GM18870 (cell line): ENCODE measurements at regions not wholly inside any gene's neighbourhood (a gene's known extent, or its start where the extent isn't known, plus 50 kb on each side); places are given as distances from the start of the nearest gene placed in this dataset.
"Not testable (repeated sequence)": the region's sequence is repeated elsewhere in the genome, so short reads cannot be mapped to it uniquely, and the experiment has no call there.

ENCODE experiments used
- ATAC-seq: cut with Tn5 transposase; IDR thresholded peaks from one replicate; pipeline ENCODE4 v1.9.1; 2021; ENCODE audit warnings: moderate library complexity; ENCODE audit not compliant: unreplicated experiment

DNA sequence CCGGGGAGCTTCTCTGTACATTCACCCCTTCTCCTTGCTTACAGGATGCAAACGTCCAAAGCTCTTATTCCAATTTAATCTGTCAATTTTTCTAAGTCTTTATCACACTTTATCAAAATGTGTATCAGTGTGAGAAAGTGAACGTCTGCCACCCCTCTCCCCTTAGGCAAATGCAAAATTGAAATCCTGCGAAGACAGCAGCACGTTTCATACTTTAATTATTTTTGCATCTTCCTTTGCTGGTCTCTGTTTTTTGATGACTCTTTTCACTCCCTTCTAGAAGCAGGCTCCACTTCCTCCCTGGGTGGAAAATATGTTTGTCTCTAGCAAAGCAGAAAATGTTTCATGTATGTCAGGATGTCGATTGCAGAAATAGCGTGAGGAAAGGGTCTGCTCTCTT is 576.5 kb upstream of the BRINP1 start:
- no peak for ATAC-seq

DNA sequence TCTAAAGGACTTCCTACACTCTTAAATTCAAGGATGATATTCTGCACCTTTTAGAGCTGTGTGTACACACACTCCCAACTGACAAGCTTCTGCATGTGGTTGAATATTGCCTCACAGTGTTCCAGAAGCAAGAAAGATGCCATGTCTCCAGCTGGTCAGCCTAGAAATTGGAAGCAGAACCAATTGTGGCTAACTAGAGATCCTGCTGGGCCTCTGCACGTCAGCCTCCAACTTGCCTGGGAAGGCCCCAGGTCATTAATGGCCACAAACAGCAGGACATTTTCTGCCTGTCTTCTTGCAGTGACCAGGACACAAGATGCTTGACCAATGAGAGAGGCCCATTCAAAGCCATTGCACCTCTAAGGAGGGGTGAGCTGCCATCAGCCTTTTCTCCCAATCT is 571.9 kb upstream of the BRINP1 start:
- no peak for ATAC-seq

GRCh38 chr9:119938871-119939270 is 569.6 kb upstream of the BRINP1 start:
- ATAC-seq = no peak

DNA sequence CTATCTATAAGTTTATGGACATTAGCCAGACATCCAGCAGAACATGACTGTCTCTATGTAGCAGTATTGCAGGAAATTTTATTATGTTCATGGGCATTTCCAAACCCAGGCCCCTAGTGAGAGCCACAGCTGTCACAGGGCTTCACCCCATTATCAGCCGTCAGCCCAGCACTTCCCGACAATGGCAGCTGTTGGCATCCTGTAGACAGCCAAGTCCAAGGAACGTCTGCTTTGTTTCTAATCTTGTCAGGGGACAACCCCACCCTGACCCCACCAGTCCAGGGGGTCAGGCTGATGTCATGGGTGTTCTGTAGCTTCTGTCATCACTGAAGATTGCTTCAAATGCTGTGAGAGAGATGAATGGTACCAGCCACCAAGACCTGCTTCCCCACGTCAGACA is 565.3 kb upstream of the BRINP1 start:
- no peak for ATAC-seq

DNA sequence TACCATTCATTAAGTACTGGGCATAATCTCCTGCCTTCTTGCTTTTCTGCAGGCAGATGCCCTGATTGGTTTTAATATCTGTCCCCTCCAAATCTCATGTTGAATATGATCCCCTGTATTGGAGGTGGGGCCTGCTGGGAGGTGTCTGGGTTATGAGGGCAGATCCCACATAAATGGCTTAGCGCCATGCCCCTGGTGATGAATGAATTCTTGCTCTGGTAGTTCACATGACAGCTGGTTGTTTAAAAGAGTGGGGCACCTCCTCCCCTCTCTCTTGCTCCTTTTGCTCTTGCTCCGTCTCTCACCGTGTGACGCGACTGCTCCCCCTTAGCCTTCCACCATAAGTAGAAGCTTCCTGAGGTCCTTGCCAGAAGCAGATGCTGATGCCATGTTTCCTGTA is 564.0 kb upstream of the BRINP1 start:
- ATAC-seq = no peak

GRCh38 chr9:119924736-119925135 is 555.5 kb upstream of the BRINP1 start:
- no peak for ATAC-seq

- ATAC-seq = no peak
Measured at GRCh38 chr9:119917175-119917574, 547.9 kb upstream of the BRINP1 start.

GRCh38 chr9:119907056-119907455 is 537.8 kb upstream of the BRINP1 start:
- ATAC-seq = no peak

- ATAC-seq = no peak
Measured at GRCh38 chr9:119905724-119906123, 536.5 kb upstream of the BRINP1 start.

GRCh38 chr9:119903851-119904250 is 534.6 kb upstream of the BRINP1 start:
- no peak for ATAC-seq

- no peak for ATAC-seq
Measured at GRCh38 chr9:119902611-119903010, 533.4 kb upstream of the BRINP1 start.

DNA sequence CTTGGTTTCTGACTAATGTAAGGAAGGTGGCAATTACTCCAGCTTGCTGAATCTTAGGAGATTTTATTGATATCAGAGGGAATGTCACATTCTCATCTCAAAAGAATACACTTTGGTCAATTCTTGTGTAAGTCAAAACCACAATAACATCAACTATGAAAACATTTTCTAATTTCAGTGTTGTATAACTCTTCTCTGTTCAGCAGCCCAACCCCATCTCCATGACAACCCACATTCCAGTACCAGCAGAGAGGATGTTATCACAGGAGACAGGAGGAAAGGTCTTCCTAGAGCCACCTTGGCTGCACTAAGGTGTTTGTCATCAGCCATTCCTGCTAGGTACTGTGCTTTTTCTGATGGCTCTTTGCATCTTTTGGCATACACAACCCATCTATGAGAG is 529.1 kb upstream of the BRINP1 start:
- no peak for ATAC-seq

DNA sequence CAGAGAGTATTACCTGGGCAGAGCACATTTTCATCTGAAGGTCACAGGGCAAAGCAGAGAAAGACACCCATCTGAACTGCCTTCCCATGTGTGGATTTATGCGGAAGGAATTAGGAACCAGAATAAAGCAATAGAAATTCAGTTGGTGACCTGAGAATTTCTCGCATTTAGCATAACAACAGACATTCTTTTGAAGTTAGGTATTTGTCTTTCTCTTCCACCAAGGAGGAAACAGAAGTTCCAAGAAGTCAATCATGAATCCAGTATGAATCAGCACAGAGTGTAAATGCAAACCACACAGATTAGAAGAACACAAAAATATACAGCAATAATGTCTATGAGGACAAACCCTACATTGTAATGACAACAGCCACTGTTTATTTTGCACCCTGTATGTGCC is 515.2 kb upstream of the BRINP1 start:
- ATAC-seq = no peak

DNA sequence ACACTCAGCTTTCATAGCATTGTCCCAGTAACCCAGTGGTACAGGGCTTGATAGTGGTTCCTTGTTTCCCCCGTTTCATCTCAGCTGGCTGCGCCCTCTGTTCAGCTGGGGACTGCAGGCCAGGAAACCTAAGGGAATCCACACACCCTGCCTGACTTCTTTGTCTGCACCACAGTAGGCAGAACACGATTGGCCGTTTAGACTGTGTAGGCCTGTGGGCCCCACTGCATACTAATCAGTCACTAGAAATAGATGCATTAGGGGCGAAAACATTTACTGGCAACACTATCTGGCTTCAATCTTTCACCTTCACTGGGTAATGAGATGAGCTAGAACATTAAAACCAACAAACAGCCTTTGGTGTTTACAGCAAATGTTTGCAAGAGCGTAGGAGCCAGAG is 512.7 kb upstream of the BRINP1 start:
- no peak for ATAC-seq

DNA sequence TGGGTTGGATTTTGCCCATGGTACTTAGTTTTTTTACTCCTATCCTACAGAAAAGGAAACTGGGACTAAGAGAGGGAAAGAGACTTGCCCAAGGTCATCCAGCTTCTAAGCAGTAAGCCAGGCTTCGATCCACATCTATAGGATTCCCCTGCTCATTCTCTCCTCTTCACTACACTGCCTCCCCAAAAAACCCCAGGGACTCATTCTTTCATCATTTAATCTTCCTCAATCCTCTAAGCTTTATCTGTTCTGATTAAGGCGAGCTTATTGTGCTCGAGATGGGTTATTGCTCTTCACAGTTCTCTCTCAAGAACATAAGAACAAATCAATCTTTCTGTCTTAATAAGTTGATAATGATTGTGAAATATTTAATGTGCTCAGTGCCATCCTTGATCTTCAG is 511.1 kb upstream of the BRINP1 start:
- no peak for ATAC-seq

DNA sequence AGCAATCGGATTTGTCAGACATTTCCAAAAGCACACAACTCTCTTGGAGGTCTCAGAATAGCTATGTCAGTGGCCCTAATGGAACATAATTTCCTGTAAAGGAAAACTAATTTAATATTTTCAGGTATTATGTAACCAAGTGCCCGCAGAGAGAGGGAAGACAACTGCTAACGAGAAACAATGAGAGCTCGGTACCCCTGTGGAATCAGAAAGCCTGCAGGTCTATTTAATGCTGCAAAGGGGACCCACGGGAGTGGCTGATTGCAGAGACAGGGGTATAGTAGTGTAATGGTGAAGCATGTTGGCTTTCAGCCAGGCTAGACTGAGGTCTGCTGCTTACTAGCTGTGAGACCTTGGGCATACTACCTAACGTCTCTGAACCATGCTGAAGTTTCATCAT is 508.1 kb upstream of the BRINP1 start:
- ATAC-seq = no peak

DNA sequence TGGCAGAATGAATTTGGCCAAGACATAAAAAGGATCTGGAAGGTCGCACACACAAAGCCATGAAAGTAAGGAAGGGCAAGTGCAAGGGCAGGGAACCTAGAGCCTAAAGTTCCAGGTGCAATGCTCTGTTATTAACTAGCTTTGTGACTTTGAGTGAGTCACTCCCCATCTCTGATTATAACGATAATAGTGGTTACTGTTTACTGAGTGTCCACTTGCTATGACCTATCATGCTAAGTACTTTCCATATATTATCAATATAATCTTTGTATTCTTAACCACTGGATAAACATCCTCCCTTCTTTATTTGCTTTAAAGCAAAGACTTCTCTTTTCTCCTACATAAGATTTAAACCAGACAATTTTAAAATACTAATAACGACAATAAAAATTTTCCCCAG is 504.6 kb upstream of the BRINP1 start:
- no peak for ATAC-seq

DNA sequence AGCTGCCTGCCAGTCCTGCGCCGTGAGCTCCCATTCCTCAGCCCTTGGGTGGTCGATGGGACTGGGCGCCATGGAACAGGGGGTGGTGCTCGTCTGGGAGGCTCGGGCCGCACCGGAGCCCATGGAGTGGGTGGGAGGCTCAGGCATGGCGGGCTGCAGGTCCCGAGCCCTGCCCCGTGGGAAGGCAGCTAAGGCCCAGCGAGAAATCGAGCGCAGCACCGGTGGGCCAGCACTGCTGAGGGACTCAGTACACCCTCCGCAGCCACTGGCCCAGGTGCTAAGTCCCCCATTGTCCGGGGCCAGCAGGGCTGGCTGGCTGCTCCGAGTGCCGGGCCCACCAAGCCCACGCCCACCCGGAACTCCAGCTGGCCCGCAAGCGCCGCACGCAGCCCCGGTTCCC is 501.0 kb upstream of the BRINP1 start:
- not testable (repeated sequence) for ATAC-seq

DNA sequence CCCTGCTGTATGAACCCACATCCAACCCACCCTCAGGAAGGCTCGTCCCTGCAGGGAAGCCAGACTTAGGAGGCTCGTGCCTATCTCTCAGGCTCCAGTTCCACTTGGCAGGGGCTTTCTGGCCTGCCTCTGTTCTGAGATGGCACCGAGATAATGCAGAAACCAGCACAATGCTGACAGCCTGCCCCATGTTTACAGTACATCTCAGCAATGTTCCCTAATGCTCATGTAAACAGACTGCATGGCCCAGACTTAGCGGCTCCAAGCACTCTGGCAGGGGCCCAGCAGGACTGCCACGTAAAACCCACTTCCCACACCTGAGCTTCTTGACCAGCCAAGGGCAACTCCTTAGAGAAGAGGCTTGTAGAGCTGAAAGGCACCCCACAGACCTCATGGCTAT is 499.5 kb upstream of the BRINP1 start:
- ATAC-seq = no peak

DNA sequence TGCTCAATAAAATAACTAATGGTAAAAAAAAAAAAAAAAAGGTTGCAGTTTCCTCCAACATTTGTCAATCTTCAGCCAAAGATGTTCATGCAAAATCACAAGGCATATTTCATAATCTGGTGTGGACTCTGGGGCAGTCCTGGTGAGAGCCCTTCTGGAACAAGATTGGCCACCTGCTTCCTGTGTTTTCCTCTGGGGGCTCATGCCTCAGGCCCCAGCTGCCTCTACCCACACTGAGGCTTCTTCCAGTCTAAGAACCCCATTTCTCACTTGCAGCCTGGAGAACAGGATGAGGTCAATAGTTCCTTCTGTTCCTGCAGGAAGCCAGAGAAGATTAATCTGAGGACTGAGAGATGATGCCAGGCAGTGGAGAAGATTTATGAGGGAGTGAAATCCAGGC is 492.6 kb upstream of the BRINP1 start:
- no peak for ATAC-seq

GRCh38 chr9:119859128-119859527 is 489.9 kb upstream of the BRINP1 start:
- ATAC-seq = no peak

DNA sequence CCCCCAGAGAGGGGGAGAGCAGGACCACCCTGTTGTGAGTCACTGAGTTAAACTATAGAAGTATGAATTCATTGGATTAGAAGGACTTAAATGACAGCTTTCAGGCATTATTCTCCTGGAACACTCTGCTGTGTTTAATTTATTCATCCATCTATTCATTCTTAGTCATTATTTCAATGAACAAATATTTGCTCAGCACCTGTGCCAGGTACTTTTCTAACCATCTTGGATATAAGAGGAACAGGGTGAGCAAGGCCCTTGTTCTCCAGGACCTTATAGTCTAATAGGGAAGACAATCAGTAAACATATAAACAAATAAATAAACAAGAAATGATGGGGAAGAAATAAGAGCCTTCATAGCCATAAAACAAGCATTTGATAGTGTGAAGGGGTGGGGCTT is 483.9 kb upstream of the BRINP1 start:
- ATAC-seq = no peak

DNA sequence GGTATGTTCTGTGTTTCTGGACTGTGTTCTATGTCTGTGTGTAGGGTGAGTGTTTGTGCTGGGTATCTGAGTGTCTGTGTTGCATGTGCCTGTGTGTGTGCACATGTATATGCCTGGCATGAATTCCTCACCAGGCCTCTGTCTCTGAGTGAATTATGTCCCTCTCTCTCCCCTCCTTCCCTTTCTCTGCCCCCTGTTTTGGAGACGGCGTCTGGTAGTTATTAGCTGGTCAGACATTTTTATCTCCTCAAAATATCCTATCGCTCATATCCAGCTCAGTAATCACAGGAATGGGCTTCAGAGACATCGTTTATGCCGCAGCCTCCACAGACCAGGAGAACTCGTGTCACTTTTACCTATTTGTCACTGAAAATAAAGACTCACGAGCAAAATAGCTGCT is 483.2 kb upstream of the BRINP1 start:
- no peak for ATAC-seq

DNA sequence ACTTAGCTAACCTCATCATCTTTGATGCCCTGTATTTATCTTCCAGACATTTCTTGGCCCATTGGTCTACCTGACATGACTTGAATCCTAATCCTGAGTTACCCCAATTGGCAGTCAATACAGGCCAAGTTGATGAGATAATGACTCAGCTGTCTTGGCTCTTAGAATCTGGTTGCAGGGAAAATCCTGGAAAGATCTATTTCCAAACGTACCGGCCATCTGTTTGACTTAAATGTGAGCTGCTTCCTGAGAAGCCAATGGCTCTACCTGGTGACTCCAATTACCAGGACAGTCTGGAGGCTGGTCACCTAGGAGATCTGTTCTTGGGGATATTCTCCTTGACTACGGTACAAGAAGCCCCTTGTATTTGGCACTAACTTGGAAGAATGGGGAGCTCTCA is 475.2 kb upstream of the BRINP1 start:
- no peak for ATAC-seq
